GM19035 (cell line): ENCODE measurements at regions not wholly inside any gene's neighbourhood (a gene's known extent, or its start where the extent isn't known, plus 50 kb on each side); places are given as distances from the start of the nearest gene placed in this dataset.

Source experiments
- ATAC-seq: cut with Tn5 transposase; IDR thresholded peaks from one replicate; pipeline ENCODE4 v1.9.1; 2021; ENCODE audit not compliant: unreplicated experiment

DNA sequence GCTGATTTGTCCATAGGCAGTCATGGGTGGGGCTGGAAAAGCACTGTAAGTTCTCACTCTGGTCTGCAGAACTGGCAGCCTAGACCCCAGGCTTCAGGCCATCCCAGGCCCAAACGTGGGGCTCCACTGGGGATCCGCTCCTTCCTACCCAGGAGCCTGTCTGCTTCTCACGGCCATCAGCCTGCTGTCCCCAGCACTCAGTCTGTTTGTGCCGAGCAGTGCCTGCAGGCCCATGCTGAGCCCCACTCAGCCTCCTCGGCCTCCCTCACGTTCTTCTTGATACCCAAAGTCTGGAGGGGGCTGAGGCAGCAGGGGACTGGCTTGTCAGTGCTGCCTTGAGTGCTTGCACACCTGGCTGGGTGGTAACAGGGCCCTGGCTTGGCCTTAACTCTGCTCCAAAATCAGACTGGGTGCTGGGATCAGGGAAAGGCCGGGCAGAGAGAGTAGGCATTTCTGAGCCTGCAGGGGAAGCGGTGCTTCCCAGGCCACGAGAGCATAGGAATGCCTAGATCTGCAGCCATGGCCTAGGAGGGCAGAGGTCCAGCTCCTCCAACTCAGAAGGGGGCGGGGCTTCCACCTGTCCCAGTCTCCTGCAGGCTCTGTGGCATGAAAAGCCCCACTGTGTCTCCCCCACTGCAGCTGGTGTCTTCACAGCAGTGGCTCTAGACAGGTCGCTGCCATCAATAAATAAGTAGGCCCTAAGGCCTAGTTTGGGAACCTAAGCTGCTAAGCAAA is 772.4 kb upstream of the FBXO33 start:
- ATAC-seq: no peak

DNA sequence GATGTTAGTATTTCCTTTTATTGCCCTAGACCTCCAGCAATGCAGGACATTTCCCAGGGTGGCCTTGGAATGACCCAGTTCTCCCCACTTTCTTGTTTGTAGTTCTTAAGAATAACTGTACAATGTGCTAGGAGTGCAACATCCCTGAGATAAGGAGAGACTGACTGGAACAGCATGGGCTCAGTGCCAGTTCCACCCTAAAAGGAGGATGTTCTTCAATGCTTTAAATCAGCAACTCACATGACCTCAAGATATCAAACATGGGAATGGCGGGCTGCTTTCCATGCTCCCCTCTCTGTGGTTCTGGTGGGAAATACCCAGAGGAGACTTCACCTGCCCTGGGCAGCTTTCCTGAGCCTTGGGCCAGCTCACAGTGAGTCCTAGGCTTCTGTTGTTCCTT is 766.9 kb upstream of the FBXO33 start:
- no peak for ATAC-seq

DNA sequence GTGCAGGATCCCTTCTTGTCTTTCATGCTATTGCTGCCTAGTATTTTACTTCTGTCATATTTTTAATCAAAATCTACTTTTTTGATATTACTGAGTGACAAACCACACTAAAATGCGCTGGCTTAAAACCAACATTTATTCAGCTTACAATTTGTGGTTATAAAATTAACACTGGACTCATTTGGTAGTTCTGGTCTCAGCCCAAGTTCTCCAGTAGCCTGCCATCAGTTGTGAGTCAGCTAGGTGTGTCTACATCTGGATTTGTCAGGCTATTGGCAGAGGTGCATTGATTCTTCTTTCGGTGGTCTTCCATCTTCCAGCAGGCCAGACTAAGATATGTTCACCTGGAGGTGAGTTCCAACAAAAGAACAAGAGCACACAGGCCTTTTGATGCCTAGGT is 765.1 kb upstream of the FBXO33 start:
- ATAC-seq: no peak

DNA sequence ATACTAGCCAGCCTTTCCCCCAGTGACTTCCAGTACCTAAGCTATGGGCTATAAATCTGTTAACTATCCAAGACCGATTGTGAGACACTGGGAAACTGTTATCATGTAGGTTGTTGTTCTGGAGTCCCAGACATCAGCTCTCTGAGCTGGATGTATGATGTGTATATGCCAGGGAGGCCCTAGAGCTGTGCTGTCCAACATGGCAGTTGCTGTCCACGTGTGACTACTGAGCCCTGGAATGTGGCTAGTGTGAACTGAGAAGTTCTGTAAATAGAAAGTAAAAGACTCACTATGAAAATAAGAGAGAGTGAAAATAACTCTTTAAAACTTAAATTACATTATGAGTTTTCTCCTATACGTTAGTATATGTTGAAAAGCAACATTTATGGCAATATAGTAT is 755.8 kb upstream of the FBXO33 start:
- ATAC-seq: no peak

DNA sequence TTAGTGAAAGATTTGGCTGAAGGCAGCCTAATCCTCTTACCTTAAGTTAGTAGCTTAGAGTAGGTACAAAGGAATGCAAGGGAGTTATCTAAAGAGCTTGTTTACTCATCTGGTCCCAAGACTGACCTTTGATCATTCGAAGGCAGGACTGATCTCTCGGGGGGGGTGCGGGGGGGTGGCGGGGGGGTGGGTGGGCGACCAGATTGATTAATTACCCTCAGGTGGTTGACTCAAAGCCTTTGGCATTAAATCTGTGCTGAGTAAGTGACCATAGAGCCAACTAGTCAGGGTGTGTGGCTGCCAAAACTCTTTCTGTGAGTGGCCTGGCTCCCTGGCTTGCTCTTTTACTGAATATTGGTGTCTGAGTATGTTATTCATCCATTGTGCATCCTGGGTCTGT is 731.9 kb upstream of the FBXO33 start:
- ATAC-seq: no peak

DNA sequence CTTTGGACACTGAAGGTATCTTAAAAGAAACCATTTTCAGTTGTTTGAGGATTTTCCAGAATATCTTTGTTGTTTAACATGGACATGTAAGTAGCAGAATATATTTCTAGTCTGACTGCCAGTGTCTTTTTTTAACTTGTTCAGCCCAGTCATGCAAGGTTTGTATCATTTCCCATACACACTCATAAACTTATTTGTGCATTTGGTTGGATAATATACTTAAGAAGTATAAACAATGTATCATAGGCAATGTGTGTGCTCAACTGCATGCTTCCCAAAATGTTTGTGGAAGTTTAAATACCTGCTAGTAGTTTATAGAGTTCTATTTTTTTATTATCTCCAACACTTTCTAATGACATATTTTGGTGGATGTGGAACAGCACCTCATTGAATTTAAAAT is 707.4 kb upstream of the FBXO33 start:
- no peak for ATAC-seq

DNA sequence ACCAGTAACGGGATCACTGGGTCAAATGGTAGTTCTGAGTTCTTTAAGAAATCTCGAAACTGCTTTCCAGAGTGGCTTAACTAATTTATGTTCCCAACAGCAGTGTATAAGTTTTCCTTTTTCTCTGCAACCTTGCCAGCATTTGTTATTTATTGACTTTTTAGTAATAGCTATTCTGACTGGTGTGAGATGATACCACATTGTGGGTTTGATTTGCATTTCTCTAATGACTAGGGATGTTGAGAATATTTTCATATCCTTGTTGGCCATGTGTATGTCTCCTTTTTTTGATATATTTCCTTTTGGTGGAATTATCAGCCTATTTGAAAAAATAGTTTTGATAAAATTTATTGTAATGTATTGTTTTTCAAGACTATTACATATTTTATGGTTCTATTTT is 701.2 kb upstream of the FBXO33 start:
- no peak for ATAC-seq

DNA sequence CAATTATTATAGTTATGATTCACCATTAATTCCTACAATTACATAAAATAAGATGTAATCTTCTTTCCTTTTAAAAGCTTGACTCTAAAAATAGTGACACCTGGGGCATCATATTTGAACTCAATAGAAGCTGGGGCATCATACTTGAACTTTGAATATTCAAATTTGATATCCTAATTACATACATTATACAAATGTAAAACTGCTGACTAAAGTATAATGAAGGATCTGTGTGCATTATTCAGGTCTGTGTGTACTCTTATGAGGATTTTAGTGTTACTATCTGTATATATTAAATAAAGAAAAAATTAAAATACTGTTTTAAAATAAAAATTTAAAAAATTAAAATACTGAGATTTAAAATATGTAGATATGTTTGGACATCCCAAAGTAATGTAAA is 696.9 kb upstream of the FBXO33 start:
- ATAC-seq: no peak

DNA sequence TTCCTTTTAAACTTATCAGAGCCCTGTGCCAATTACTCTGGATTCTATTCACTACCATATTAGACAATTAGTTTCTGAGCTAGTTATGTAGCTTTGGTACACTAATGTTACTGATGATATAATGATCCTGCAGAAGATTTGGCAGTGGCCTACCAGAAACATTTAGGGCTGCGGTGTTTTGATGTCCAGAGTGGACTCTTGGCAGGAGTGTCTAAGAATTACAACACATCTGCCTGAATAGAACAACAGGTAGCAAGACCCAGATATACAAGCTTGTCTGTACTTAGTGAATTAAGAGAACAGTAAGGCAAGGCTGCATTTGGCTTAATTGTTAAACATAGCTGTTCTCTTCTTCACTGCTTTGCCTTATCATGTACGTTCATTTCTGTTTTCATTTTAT is 691.6 kb upstream of the FBXO33 start:
- no peak for ATAC-seq

DNA sequence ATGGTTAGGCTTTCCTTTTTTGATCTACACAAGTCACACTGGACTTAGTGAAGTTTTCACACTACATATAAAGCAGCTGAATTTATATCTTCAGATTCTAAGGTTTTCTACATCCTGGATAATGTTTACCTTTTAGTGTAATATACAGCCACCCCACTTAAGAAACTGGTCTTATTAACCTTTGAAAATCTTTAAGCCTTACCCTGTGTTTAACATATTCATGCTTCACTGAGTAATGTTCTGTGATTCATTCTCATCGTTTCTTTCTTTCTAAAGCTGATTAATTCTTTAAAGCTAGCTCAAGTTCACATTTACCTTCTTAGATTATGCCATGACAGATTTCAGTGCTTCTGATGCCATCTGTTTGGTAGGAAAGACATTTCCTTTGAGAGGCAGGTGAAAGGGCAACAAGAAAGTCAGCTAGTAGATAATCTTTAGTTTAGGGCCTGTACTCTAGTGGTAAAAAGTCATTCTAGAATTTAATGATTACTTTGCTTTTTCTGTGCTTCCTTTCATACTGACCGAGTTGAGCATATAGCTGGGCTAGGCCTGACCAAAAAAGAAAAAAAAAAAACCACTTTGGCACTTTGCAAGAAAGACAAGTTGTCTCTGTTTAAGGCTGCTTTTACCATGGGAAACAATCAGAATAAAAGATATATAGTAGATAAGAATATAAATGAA is 690.9 kb upstream of the FBXO33 start:
- no peak for ATAC-seq

DNA sequence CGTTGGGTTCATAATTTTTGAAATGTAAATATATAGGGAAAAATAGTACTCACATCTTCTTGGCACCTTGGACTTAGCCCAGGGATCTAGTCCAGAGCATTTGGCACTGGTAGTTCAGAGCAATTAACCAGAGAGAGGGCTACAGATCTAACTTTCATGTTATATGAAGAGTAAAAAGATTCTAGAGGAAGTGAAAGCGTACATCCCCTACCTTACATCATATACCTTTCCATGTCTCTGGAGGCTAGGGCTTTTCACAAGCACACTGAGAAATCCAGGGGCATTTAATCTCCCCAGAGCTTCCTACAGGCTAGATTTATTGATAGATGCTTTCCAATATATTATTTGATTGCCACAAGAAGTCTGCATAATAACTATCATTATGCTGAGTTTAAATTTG is 687.5 kb upstream of the FBXO33 start:
- no peak for ATAC-seq

DNA sequence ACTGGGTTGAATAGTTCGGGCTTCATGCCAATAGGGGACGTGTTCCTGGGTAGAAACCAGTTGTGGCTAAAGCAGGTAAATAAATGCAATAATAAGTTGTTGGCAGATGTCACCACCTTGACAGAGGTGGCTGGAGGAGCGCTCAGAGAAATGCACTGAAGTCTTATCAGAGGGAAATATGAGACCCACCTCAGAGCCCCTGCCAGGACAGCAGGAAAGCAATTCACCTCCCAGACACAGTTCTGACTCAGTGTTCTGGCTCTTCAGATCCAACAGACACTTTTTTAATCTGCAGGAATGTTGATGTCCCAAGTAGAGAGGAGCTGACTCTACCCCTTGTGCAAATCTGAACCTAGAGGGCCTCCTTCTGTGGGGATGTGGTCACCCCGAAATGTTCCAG is 687.1 kb upstream of the FBXO33 start:
- ATAC-seq: no peak

DNA sequence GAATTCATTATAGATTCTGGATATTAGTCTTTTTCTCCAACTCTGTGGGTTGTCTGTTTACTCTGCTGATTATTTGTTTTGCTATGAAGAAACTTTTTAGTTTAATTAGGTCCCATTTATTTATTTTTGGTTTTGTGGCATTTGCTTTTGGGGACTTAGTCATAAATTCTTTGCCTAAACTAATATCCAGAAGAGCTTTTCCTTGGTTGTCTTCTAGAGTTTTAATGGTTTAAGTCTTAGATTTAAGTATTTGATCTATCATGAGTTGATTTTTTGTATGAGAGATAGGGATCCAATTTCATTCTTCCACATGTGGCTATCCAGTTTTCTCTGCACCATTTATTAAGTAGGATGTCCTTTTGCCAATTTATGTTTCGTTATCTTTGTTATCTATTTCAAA is 683.4 kb upstream of the FBXO33 start:
- no peak for ATAC-seq

DNA sequence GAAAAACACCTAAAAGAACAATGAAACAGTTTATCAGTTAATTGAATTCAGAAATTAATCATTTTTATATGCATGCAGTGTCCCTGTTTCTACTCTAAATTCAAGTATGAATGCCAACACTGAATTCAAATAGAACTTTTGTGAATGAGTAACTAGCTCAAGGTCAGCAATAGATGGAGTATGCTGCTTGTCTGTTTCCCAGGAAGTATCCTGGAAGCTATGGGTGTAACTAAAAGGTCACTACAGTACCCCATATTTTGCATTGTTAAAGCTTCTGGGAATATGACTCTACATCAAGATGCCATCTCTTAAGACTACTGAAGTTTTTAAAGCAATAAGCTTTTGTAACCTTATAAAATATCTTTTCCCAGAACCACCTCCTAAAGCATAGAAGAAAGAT is 681.4 kb upstream of the FBXO33 start:
- no peak for ATAC-seq

DNA sequence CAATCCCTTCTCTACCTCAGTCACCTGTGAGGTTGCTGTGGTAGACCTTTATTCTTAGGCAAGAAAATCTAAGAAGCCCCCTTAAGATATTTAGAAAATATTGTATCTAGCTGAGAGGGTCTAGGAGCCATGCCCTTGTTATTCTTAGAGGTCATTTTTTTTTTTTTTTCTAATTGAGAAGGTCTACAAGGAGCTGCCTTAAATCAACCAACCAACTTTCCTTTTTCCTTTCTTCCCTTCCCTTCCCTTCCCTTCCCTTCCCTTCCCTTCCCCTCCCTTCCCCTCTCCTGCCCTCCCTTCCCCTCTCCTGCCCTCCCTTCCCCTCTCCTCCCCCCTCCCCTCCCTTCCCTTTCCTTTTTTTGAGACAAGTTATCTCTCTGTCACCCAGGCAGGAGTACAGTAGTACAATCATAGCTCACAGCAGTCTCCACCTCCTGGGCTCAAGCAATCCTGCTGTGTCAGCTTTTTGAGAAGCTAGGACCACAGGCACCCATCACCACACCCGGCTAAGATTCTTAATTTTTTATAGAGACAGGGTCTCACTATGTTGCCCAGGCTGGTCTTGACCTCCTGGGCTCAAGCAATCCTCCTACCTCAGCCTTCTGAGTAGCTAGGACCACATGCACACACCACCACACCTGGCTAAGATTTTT is 668.4 kb upstream of the FBXO33 start:
- ATAC-seq: no peak

DNA sequence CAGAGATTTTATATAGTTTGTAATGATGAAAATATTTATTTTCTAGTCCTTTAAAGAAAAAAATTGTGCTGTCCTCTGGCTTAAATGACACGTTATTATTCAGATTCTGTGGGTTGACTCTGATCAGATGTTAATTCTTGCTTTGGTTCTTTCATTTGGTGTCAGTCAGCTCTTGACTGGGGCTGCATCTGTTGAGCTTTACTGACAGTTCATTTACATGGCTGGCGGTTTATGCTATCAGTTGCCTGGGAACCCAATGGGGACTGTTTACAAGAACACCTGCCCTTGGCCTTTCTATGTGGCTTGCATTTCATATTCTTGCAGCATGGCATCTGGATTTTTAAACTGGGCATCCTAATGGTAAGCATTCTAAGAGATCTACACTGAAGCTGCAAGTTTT is 667.1 kb upstream of the FBXO33 start:
- no peak for ATAC-seq

DNA sequence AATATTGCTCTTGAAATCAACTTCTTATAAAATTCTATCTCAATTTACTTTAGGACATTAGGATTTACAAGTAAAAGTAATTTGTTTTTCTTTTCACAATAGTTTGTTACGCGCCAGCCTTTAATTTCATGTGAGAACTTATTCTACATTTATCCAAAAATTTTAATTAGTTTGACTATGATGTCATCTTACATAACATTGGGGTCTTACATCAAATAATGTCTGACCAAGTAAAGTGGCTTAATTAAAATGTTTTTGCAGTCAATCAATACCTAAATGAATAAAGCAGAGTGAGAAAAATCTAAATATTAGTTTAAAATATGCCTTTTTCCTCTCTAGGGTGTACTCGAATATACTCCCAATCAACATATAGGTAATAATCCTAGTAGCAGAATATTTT is 666.2 kb upstream of the FBXO33 start:
- no peak for ATAC-seq

DNA sequence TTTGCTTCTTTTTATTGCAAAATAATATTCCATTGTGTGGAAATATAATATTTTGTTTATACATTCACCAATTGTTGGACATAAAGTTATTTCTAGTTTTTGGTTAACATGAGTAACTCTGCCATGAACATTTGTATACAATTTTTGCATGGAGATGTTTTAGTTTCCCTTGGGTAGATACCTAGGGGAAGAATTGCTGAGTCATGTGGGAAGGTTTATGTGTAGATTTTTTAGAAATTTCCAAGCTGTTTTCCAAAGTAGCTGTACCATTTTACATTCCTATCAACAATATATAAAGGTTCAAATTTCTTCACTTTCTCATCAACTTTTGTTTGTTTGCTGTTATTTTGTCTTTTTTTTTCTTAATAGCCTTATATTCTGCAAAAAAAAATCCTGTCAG is 664.7 kb upstream of the FBXO33 start:
- no peak for ATAC-seq

DNA sequence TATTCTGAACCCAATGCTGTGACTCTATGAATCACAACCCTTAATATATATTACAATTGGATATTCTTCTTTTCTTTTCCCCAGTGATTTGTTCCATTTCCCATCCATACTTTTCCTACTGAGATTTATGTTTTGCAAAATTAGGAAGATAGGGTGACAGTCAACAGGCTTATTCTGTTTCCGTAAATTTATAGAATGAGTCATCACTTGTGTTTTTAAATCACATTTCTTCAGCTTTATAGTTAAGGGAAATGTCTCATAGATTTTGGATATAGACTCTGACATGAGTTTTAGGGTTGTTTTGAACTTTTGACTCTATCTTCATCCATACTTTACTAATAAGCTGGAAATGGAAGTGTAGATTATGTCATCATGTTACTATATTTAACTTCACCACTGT is 661.6 kb upstream of the FBXO33 start:
- ATAC-seq: no peak

DNA sequence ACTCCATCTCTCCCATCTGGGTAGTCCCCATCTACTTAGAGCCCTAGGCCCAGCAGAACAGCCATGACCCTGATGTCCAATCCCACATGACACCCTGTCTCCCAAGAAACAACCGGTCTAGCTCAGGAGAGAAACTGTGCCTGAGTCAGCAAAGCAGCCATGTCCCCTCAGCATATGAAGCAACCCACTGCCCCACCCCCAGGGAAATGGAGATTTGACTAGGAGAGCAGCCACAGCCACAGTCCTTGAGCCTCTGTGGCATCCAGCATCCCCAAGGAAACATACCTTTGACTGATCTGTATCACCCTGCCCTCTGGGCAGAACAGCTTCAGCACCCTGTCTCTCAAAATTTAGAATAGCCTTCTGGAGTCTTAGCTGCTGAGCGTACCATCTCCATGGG is 641.9 kb upstream of the FBXO33 start:
- ATAC-seq: no peak

DNA sequence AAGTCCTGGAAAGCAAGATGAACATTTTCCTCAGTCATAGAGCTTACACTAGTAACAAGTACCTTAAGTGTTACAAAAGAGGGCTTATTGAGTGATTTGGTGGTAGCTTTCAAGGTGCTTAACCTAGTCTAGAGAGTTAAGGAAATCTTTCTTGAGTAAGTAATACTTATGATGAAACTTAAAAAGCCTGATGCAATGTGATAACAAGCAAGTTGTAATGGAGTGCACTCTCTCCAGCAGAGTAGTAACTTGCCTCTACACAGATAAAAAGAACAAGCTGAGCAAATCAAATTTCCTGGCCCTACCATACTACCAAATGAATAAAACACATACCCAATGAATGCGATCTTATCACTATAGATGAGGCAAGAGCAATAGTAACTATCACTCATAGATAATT is 639.9 kb upstream of the FBXO33 start:
- ATAC-seq: no peak
